ENCODE measurements at regions not wholly inside any gene's neighbourhood (a gene's known extent, or its start where the extent isn't known, plus 50 kb on each side); places are given as distances from the start of the nearest gene placed in this dataset.

DNA sequence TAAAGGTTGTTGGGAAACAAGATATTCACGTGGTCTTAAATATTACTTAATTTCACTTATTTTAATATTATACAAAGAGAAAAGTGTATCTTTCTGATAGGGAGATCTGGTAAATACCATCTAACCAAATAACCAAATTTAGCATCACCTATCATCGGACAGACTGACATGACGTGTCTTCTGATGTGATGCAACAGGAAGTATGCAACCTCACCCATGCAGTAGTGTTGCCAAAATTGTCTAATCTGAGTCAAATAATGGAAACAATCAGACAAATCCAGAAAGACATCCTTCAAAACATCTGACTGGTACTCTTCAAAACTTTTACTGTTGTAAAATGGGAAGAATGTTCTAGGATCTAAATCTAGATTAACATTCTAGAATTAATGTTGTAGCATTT, 148.0 kb downstream of the FGF1 start:
- CTCF ChIA-PET: no interaction called here
- POLR2A ChIA-PET (ENCODE audit: unreplicated experiment): no interaction called here
- H3K36me3 ChIP-seq (ENCODE audit: low read depth): no peaks in the 10 kb centered on the region

DNA sequence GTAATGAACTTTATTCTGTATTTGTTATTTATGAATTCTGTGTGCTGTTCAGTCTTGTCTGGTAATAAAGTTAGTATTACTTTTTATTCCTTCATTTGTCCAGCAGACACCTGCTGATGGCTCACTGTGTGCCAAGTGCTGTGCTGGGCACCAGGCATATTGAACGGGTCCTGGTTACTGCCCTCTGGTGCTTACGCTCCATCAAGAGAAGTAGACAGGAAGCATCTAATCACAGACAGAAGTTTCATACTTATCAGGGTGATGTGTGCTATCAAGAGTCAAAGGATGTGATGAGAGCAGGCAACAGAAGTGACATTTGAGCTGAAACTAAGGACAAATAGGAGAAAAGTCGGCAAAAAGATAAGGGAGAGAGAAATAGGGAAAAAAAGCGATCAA, 153.1 kb downstream of the FGF1 start:
- H3F3A ChIP-seq (ENCODE audit: insufficient read depth, low read depth): peaks cover 28% of the 10 kb centered on the region
- no peak for TF ChIP-seq CTCF (conservative IDR thresholded peaks at IDR 0.05)
- no peak for TF ChIP-seq EZH2 (IDR thresholded peaks at IDR 0.05; ENCODE audit: low read depth)
- ChIA-PET POLR2A (ENCODE audit: unreplicated experiment) (no interaction called here), CTCF (no interaction called here)
- no peaks in the 10 kb centered on the region for H4K20me1 ChIP-seq (ENCODE audit: insufficient read depth)
- H3K27me3 ChIP-seq (ENCODE audit: insufficient read depth, low read depth): no peaks in the 10 kb centered on the region
- DNase-seq: no peak
- H3K4me2 ChIP-seq: no peak overlapping the region
- no peaks in the 10 kb centered on the region for H3K9me2 ChIP-seq (ENCODE audit: insufficient read depth)
- no peaks in the 10 kb centered on the region for H3K36me3 ChIP-seq (ENCODE audit: low read depth)
- peaks cover 34% of the 10 kb centered on the region for H3K4me1 ChIP-seq (replicated peaks; ENCODE audit: insufficient read depth)
- no peaks in the 10 kb centered on the region; the same call in 1 of the 2 replicates for H3K9me3 ChIP-seq (ENCODE audit: insufficient read depth, low read depth)
- intact Hi-C loops (cut with micrococcal nuclease; ENCODE audit: unreplicated experiment): no loop called here
- no peak overlapping the region for H3K27ac ChIP-seq
- no TSS peak for BruUV-seq (replicated peaks)
- no peaks in the 10 kb centered on the region for H3K79me2 ChIP-seq (ENCODE audit: low read depth)
- H3K4me3 ChIP-seq: no peak overlapping the region
- no peak overlapping the region for H2AFZ ChIP-seq

More for the DNA sequence above, 148.0 kb downstream of the FGF1 start:
- no peaks in the 10 kb centered on the region for H3K9me2 ChIP-seq (ENCODE audit: insufficient read depth)
- no peak overlapping the region for H3K27ac ChIP-seq
- H3K9me3 ChIP-seq (ENCODE audit: insufficient read depth, low read depth): no peaks in the 10 kb centered on the region; the same call in 1 of the 2 replicates
- no peaks in the 10 kb centered on the region for H3K27me3 ChIP-seq (ENCODE audit: insufficient read depth, low read depth)
- no peaks in the 10 kb centered on the region; the same call in 1 of the 2 replicates for H3F3A ChIP-seq (ENCODE audit: insufficient read depth, low read depth)
- H3K79me2 ChIP-seq (ENCODE audit: low read depth): no peaks in the 10 kb centered on the region
- TF ChIP-seq CTCF (conservative IDR thresholded peaks at IDR 0.05): no peak
- TF ChIP-seq EZH2 (IDR thresholded peaks at IDR 0.05; ENCODE audit: low read depth): no peak
- H3K4me2 ChIP-seq: no peak overlapping the region
- BruUV-seq (replicated peaks): no TSS peak
- DNase-seq: no peak
- H3K4me3 ChIP-seq: no peak overlapping the region
- intact Hi-C loops (cut with micrococcal nuclease; ENCODE audit: unreplicated experiment): no loop called here
- H4K20me1 ChIP-seq (ENCODE audit: insufficient read depth): no peaks in the 10 kb centered on the region
- no peak overlapping the region for H2AFZ ChIP-seq
- H3K4me1 ChIP-seq (replicated peaks; ENCODE audit: insufficient read depth): 0 out of 2 replicates have a peak, but pooled peaks cover 5% of the 10 kb centered on the region

DNA sequence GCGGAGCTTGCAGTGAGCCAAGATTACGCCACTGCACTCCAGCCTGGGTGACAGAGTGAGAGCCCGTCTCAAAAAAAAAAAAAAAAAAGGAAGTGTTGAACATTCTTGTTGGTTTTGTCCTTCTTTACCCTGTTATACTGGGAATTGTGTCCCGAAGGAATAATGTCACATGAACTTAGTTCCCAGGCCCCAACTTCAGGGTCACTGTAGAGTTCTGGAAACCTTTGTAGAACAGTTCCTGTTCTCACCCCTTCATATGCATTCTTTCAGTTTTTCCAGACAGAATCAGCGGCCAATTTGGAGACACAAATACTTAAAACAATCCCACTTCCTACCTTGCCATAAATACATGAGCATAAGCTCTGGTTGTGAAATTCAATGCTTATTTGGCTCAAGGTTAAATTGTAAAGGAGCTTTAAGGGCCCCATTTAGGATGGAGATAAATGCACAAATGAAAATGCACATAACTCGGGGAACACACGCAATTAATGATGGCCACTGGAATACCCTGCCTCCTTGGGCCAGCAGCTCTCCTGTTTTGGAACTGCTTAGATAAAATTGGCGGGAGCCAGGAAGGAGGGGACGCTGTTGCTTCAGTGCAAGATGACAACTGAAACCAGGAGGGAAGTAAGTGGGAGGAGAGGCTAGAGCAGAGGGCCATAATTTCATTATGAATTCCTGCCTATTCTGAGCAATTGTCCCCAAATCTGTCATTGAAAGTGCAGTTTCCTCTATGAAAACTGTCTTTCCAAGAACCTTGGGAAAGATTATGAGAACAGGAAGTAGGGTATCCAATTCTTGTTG, 153.7 kb downstream of the FGF1 start:
- peaks cover 40% of the 10 kb centered on the region for H3K4me1 ChIP-seq (replicated peaks; ENCODE audit: insufficient read depth)
- no peak overlapping the region for H2AFZ ChIP-seq
- H3K27ac ChIP-seq: no peak overlapping the region
- no peak overlapping the region for H3K4me2 ChIP-seq
- no peak for TF ChIP-seq EZH2 (IDR thresholded peaks at IDR 0.05; ENCODE audit: low read depth)
- no peak for TF ChIP-seq CTCF (conservative IDR thresholded peaks at IDR 0.05)
- H3K36me3 ChIP-seq (ENCODE audit: low read depth): no peaks in the 10 kb centered on the region
- POLR2A ChIA-PET (ENCODE audit: unreplicated experiment): interaction anchor here (0.6 kb wide), 1 partner anchor 9 kb away, joined by 12 read pairs; no protein-coding TSS in a partner anchor
- no peaks in the 10 kb centered on the region for H4K20me1 ChIP-seq (ENCODE audit: insufficient read depth)
- no peaks in the 10 kb centered on the region for H3K27me3 ChIP-seq (ENCODE audit: insufficient read depth, low read depth)
- intact Hi-C loops (cut with micrococcal nuclease; ENCODE audit: unreplicated experiment): loop anchor here (2.0 kb wide), 1 partner anchor 19 kb away; no protein-coding TSS in a partner anchor
- H3K79me2 ChIP-seq (ENCODE audit: low read depth): no peaks in the 10 kb centered on the region
- H3F3A ChIP-seq (ENCODE audit: insufficient read depth, low read depth): peaks cover 34% of the 10 kb centered on the region
- no peak overlapping the region for H3K4me3 ChIP-seq
- no peaks in the 10 kb centered on the region; the same call in 1 of the 2 replicates for H3K9me3 ChIP-seq (ENCODE audit: insufficient read depth, low read depth)
- no peak for DNase-seq
- H3K9me2 ChIP-seq (ENCODE audit: insufficient read depth): no peaks in the 10 kb centered on the region
- no TSS peak for BruUV-seq (replicated peaks)
- CTCF ChIA-PET: no interaction called here

All from PC-9 (cell line).